Mesenchymal stem cell (in vitro differentiated cells and primary cell): ENCODE measurements at regions not wholly inside any gene's neighbourhood (a gene's known extent, or its start where the extent isn't known, plus 50 kb on each side); places are given as distances from the start of the nearest gene placed in this dataset.

Source experiments
- DNase-seq: peaks from one replicate; pipeline ENCODE4 v3.0.0-alpha.2; 2013
- H2AFZ ChIP-seq: one replicate; pipeline ENCODE4 v1.6.1; 2013; ENCODE audit warnings: low read depth, mild to moderate bottlenecking, control low read depth, inconsistent platforms, low read length, moderate library complexity
- H2AK5ac ChIP-seq: 2 replicates; pipeline ENCODE4 v1.6.1; 2013; ENCODE audit warnings: low read length, moderate library complexity, mild to moderate bottlenecking, inconsistent platforms; ENCODE audit not compliant: severe bottlenecking
- H2BK120ac ChIP-seq: one replicate; pipeline ENCODE4 v1.6.1; 2013; ENCODE audit warnings: low read depth, mild to moderate bottlenecking, inconsistent platforms, low read length, moderate library complexity
- H2BK12ac ChIP-seq, 2 experiments: one replicate each; pipeline ENCODE4 v1.6.1; 2013; ENCODE audit warnings: inconsistent platforms in 2 of 2, low read length in 2 of 2, mild to moderate bottlenecking in 2 of 2, moderate library complexity in 2 of 2, control low read depth in 1 of 2
- H2BK15ac ChIP-seq: one replicate; pipeline ENCODE4 v1.6.1; 2013; ENCODE audit warnings: mild to moderate bottlenecking, low read depth, inconsistent platforms; ENCODE audit not compliant: poor library complexity, severe bottlenecking
- H2BK5ac ChIP-seq: 2 replicates; pipeline ENCODE4 v1.6.1; 2013; ENCODE audit warnings: low read depth, mild to moderate bottlenecking, low read length, control low read depth, inconsistent platforms; ENCODE audit not compliant: poor library complexity, severe bottlenecking
- H3K14ac ChIP-seq, 2 experiments: one replicate each; pipeline ENCODE4 v1.6.1; 2013; ENCODE audit warnings: inconsistent platforms in 2 of 2, low read length in 2 of 2, control low read depth in 1 of 2, mild to moderate bottlenecking in 1 of 2, moderate library complexity in 1 of 2
- H3K18ac ChIP-seq, 2 experiments: one replicate each; pipeline ENCODE4 v1.6.1; 2013; ENCODE audit warnings: inconsistent platforms in 2 of 2, low read length in 2 of 2, control low read depth in 1 of 2, low read depth in 1 of 2, mild to moderate bottlenecking in 1 of 2
- H3K23ac ChIP-seq, 2 experiments: one replicate each; pipeline ENCODE4 v1.6.1; 2013; ENCODE audit warnings: inconsistent platforms in 2 of 2, low read length in 2 of 2, mild to moderate bottlenecking in 2 of 2, moderate library complexity in 2 of 2, control low read depth in 1 of 2
- H3K27ac ChIP-seq: 2 replicates; pipeline ENCODE4 v1.5.1; 2013; ENCODE audit warnings: mild to moderate bottlenecking, moderate library complexity, low read length, control low read depth, inconsistent platforms; ENCODE audit not compliant: poor library complexity, severe bottlenecking
- H3K27me3 ChIP-seq, 2 experiments: 2 replicates each; pipeline versions ENCODE4 v1.6.1 to v1.7.0; 2013; ENCODE audit warnings: low read length in 2 of 2, mild to moderate bottlenecking in 2 of 2, moderate library complexity in 2 of 2, control low read depth in 1 of 2, inconsistent platforms in 1 of 2; ENCODE audit not compliant: control insufficient read depth in 1 of 2, insufficient read depth in 1 of 2
- H3K36me3 ChIP-seq, 2 experiments: 2 replicates each; pipeline versions ENCODE4 v1.6.1 to v1.7.0; 2013; ENCODE audit warnings: low read length in 2 of 2, control low read depth in 1 of 2, inconsistent platforms in 1 of 2, low read depth in 1 of 2, mild to moderate bottlenecking in 1 of 2; ENCODE audit not compliant: insufficient read depth in 2 of 2, control insufficient read depth in 1 of 2
- H3K4ac ChIP-seq, 2 experiments: one replicate each; pipeline ENCODE4 v1.6.1; 2013; ENCODE audit warnings: inconsistent platforms in 2 of 2, low read length in 2 of 2, mild to moderate bottlenecking in 2 of 2, moderate library complexity in 2 of 2, control low read depth in 1 of 2, low read depth in 1 of 2
- H3K4me1 ChIP-seq: 2 replicates; pipeline ENCODE4 v1.6.1; 2013; ENCODE audit warnings: low read depth, low read length, control low read depth; ENCODE audit not compliant: control insufficient read depth, insufficient read depth
- H3K4me2 ChIP-seq: 2 replicates; pipeline ENCODE4 v1.6.1; 2013; ENCODE audit warnings: low read length, mild to moderate bottlenecking, inconsistent platforms; ENCODE audit not compliant: poor library complexity, severe bottlenecking
- H3K4me3 ChIP-seq, 2 experiments: 2 replicates each; pipeline versions ENCODE4 v1.5.1 to v1.7.0; 2013; ENCODE audit warnings: low read length in 2 of 2, mild to moderate bottlenecking in 2 of 2, control low read depth in 1 of 2, low read depth in 1 of 2; ENCODE audit not compliant: insufficient read depth in 1 of 2
- H3K79me1 ChIP-seq: replicated peaks from 2 replicates; pipeline ENCODE4 v1.6.1; 2013; ENCODE audit warnings: mild to moderate bottlenecking, control low read depth, low read length, inconsistent platforms; ENCODE audit not compliant: poor library complexity, severe bottlenecking
- H3K9ac ChIP-seq: 2 replicates; pipeline ENCODE4 v1.7.0; 2013; ENCODE audit warnings: mild to moderate bottlenecking, low read length, moderate library complexity
- H3K9me3 ChIP-seq: 2 replicates; pipeline ENCODE4 v1.7.0; 2013; ENCODE audit warnings: mild to moderate bottlenecking, low read length; ENCODE audit not compliant: control insufficient read depth
- H4K8ac ChIP-seq: one replicate; pipeline ENCODE4 v1.6.1; 2013; ENCODE audit warnings: inconsistent platforms, mild to moderate bottlenecking, low read length, moderate library complexity
- H4K91ac ChIP-seq: one replicate; pipeline ENCODE4 v1.6.1; 2013; ENCODE audit warnings: mild to moderate bottlenecking, low read length, inconsistent platforms
- WGBS: methylation state at CpG from one replicate; pipeline ENCODE4 v1.1.7; 2013; ENCODE audit warnings: mixed read lengths; 5-methylcytosine and 5-hydroxymethylcytosine counted together

GRCh38 chr4:77344001-77344400 lies 187.0 kb downstream of the CCNG2 start:
- no peak overlapping the region for H3K4me3 ChIP-seq
- H3K9me3 ChIP-seq = peaks cover 24% of the 10 kb centered on the region
- no peak overlapping the region for H3K27ac ChIP-seq
- no peak overlapping the region for H3K18ac ChIP-seq
- H2BK5ac ChIP-seq = no peak overlapping the region
- peaks cover 0 to 5% of the 10 kb centered on the region in 2 experiments for H3K27me3 ChIP-seq
- DNase-seq = no peak
- H2BK120ac ChIP-seq = no peak overlapping the region
- no peak overlapping the region for H4K8ac ChIP-seq
- no peak overlapping the region for H3K4me2 ChIP-seq
- H3K36me3 ChIP-seq = no peaks in the 10 kb centered on the region
- H3K14ac ChIP-seq = no peak overlapping the region
- no peak overlapping the region for H3K9ac ChIP-seq
- no peak overlapping the region for H2AFZ ChIP-seq
- H3K23ac ChIP-seq = no peak overlapping the region
- WGBS = 76% methylated on average over 1 of the region's 1 CpG
- H2BK15ac ChIP-seq = no peak overlapping the region
- H3K4me1 ChIP-seq = peaks cover 4% of the 10 kb centered on the region
- H3K4ac ChIP-seq = no peak overlapping the region
- no peaks in the 10 kb centered on the region for H3K79me1 ChIP-seq
- H2BK12ac ChIP-seq = no peak overlapping the region
- no peak overlapping the region for H4K91ac ChIP-seq
- H2AK5ac ChIP-seq = no peak overlapping the region

DNA sequence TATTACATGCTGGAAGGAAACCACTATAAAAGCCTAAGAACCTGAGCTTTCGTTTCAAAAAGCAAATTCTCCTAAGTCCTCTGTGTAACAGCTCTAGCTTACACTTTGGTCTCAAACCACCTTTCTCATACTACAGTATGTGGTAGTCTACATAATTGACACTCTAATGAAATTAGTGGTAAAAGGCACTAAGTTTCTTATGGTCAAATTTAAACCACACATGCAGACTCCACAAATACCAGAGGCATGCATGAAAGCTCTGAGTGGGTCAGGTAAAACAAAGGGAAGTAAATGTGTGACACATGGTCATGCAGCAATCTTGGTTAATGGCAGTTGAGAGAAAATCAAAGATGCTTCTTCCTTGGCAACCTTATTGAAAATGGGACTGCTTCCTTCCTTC lies 187.8 kb downstream of the CCNG2 start:
- Histone ChIP-seq H3K4ac (no peak overlapping the region), H3K27me3 (peaks cover 0 to 8% of the 10 kb centered on the region in 2 experiments), H4K8ac (no peak overlapping the region), H3K4me3 (no peak overlapping the region), H2BK15ac (no peak overlapping the region), H2BK5ac (no peak overlapping the region), H3K14ac (no peak overlapping the region), H2AFZ (no peak overlapping the region), H3K27ac (no peak overlapping the region), H2AK5ac (no peak overlapping the region), H3K9ac (no peak overlapping the region), H2BK120ac (no peak overlapping the region), H3K4me1 (peaks cover 4% of the 10 kb centered on the region), H3K18ac (no peak overlapping the region), H4K91ac (no peak overlapping the region), H3K23ac (no peak overlapping the region), H3K4me2 (no peak overlapping the region), H3K79me1 (no peaks in the 10 kb centered on the region), H3K9me3 (peaks cover 24% of the 10 kb centered on the region), H2BK12ac (no peak overlapping the region), H3K36me3 (no peaks in the 10 kb centered on the region)
- DNase-seq = no peak
- WGBS = no CpG with 5 or more reads among the region's 1 CpG

- H3K4me1 ChIP-seq = peaks cover 4% of the 10 kb centered on the region
- WGBS = 71% methylated on average over 5 of the region's 5 CpGs
- H3K23ac ChIP-seq = no peak overlapping the region
- H2BK15ac ChIP-seq = no peak overlapping the region
- peaks cover 16% of the 10 kb centered on the region for H3K9me3 ChIP-seq
- no peak overlapping the region for H3K4ac ChIP-seq
- no peak overlapping the region for H4K91ac ChIP-seq
- no peak overlapping the region for H2AK5ac ChIP-seq
- H3K27ac ChIP-seq = no peak overlapping the region
- no peak overlapping the region for H4K8ac ChIP-seq
- no peak overlapping the region for H3K14ac ChIP-seq
- no peak for DNase-seq
- H3K9ac ChIP-seq = no peak overlapping the region
- no peaks in the 10 kb centered on the region for H3K79me1 ChIP-seq
- no peak overlapping the region for H3K18ac ChIP-seq
- H2BK120ac ChIP-seq = no peak overlapping the region
- H2BK12ac ChIP-seq = no peak overlapping the region
- H2BK5ac ChIP-seq = no peak overlapping the region
- no peak overlapping the region for H2AFZ ChIP-seq
- H3K4me3 ChIP-seq = no peak overlapping the region
- H3K4me2 ChIP-seq = peak overlapping the region; percentile 20
- no peaks in the 10 kb centered on the region for H3K36me3 ChIP-seq
- peaks cover 0 to 17% of the 10 kb centered on the region in 2 experiments for H3K27me3 ChIP-seq
Measured at GRCh38 chr4:77347351-77347966, 190.5 kb downstream of the CCNG2 start.

GRCh38 chr4:77348815-77349214 lies 191.8 kb downstream of the CCNG2 start:
- no peak overlapping the region for H4K8ac ChIP-seq
- H3K4me2 ChIP-seq = no peak overlapping the region
- no peaks in the 10 kb centered on the region for H3K36me3 ChIP-seq
- H3K4ac ChIP-seq = no peak overlapping the region
- peaks cover 0 to 17% of the 10 kb centered on the region in 2 experiments for H3K27me3 ChIP-seq
- H2AFZ ChIP-seq = no peak overlapping the region
- no peak overlapping the region for H3K4me3 ChIP-seq
- peaks cover 4% of the 10 kb centered on the region for H3K4me1 ChIP-seq
- H3K9me3 ChIP-seq = peaks cover 3% of the 10 kb centered on the region
- H2BK5ac ChIP-seq = no peak overlapping the region
- no peaks in the 10 kb centered on the region for H3K79me1 ChIP-seq
- no peak overlapping the region for H2BK120ac ChIP-seq
- no peak overlapping the region for H3K9ac ChIP-seq
- no peak overlapping the region for H3K18ac ChIP-seq
- no peak overlapping the region for H3K27ac ChIP-seq
- H2BK12ac ChIP-seq = no peak overlapping the region
- H2BK15ac ChIP-seq = no peak overlapping the region
- H3K23ac ChIP-seq = no peak overlapping the region
- H3K14ac ChIP-seq = no peak overlapping the region
- DNase-seq = no peak
- H2AK5ac ChIP-seq = no peak overlapping the region
- no peak overlapping the region for H4K91ac ChIP-seq
